ENCODE measurements at regions not wholly inside any gene's neighbourhood (a gene's known extent, or its start where the extent isn't known, plus 50 kb on each side); places are given as distances from the start of the nearest gene placed in this dataset.

DNA sequence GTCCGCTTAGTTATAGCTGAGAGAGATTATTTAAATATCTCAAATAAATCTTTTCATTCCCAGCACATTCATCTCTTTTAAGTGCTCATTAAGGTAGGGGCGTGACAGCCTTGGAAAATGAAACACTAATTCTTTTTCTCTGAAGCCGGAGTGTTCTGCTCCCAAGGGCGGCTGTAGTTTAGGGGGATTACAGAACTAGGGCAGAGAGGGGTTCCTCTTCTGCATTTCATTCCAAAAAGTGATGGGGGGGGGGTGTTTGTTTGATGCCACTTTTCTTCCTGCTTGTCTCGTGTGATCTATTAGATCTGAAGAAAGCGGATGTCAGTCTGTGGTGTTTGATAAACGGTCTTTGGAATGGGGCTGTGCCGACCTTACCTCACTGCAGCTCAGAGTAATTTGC is 506.5 kb upstream of the MGMT start:
- no peak for DNase-seq

GRCh38 chr10:128962182-128962581 is 504.9 kb upstream of the MGMT start:
- no peak for DNase-seq

DNA sequence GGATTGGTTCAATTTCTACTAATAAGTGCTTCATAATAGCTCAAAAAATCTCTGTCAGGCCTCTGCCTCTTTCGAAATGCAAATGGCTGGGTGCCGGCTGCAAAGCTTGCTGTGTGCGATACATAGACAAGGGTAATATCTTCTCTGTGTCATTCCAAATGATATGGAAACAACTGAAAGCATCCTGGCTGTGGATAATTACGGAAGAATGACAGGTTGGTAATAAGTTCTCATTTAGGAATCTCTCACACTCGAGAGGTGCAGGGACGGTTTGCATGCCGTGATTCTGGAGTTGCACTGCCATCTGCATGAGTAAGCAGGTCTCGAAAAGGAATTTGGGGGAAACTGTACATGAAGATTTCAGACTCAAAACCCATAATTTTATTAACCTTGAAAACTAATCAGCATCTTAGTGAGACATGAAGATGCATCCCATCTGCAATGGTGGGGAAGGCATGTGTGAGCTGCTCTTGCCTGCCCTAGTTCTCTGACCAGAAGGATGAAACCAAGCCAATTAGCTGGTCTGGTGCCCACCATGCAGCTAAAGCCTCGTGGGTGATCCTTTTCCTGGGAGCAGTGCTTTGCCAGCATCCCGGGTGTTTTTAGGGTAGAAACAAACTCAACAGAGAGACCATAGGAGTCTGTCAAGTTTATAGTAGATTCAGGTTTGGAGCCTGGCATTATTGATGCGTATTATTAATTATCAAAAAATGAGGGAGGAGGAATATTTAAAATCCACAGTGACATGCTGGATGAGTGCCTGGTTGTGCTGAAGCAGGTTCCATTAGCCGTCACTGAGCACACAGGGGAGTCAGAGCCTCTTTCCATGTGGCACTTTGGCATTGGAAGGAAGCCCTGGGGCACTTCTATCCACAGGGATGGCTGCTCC is 503.6 kb upstream of the MGMT start:
- no peak for DNase-seq

GRCh38 chr10:128964100-128964403 is 503.0 kb upstream of the MGMT start:
- DNase-seq, result no peak

DNA sequence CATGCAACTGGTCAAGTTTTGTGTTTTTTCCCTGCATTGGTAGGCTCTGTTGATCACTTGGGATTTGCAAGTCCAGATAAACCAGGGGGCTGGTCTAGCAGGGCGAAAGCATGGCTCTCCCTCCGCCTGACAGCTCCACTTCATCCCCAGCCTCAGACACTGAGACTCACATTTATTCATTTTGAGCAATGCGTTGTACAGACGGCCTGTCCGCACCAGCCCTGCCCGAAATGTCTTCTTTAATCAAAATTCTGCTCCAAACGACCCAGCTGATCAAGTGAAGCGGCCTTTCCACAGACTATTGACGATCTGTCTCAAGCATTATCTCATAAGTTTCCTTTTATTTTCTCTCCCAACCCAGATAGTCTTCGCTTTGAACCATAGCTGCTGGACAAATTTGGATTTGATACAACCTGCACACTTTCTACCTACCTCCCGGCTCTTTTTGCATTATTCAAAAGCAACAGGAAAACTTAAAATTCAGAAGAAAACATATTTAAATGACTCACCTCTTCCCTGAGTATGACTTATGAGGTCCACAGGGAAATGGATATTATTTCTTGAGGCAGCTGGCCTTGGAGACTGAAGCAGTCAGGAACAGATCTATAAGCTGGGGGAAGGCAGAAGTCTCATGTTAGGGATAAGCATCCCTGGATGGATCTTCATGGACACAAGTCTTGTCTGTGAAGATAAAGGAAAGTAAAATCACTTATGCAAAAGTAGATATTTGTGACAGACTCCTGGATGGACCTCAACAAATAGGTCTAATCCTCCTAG is 498.9 kb upstream of the MGMT start:
- DNase-seq, result no peak

GRCh38 chr10:128969551-128969950 is 497.5 kb upstream of the MGMT start:
- no peak for DNase-seq

GRCh38 chr10:128971374-128972035 is 495.5 kb upstream of the MGMT start:
- DNase-seq, result no peak

- DNase-seq, result no peak
Measured at GRCh38 chr10:128972036-128972405, 495.0 kb upstream of the MGMT start.

GRCh38 chr10:128973221-128973620 is 493.8 kb upstream of the MGMT start:
- DNase-seq, result no peak

GRCh38 chr10:128976856-128977255 is 490.2 kb upstream of the MGMT start:
- DNase-seq, result no peak

- no peak for DNase-seq
Measured at GRCh38 chr10:128978211-128978610, 488.8 kb upstream of the MGMT start.

- DNase-seq, result no peak
Measured at GRCh38 chr10:128979405-128979804, 487.6 kb upstream of the MGMT start.

DNA sequence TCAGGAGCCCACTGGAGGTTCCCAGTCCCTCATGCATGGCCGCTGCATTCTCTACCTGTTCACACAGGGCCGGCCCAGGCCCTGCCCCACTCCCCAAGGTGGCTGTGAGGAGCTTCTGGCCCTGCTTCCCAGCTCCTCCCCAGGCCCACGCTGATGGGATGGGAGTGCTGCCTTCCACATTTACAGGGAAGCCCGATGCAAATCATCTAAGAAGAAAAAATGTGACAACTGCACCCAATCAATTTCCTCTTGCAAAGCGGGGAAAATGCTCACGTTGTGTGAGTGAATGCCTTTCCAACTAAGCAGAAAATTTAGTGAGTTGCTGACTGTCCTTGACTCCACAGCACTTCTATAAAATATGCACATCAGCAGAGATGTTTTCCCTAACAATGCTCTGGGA is 485.8 kb upstream of the MGMT start:
- DNase-seq, result no peak

- no peak for DNase-seq
Measured at GRCh38 chr10:128981881-128982615, 485.0 kb upstream of the MGMT start.

- DNase-seq, result no peak
Measured at GRCh38 chr10:128982616-128982915, 484.5 kb upstream of the MGMT start.

GRCh38 chr10:128985036-128985435 is 482.0 kb upstream of the MGMT start:
- DNase-seq, result no peak

DNA sequence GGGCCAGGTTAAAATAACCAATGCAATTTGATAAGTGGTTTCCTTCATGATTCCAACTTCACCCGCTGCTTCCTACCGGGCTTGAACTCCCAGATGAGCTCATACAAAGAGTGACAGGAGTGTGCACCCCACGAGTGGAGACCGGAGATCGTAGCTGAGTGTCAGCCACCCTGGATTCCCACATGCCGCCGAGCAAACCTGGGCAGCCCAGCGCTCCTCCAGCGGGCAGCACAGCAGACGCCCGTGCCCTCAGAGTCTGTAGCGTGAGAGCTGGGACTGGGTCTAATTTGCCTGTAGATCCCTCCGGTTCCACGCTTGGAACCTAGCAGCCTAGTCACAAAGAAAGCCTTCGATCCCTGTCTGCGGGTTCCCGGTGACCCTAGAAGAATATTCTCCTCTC is 476.1 kb upstream of the MGMT start:
- no peak for DNase-seq

- no peak for DNase-seq
Measured at GRCh38 chr10:128992770-128993169, 474.3 kb upstream of the MGMT start.

GRCh38 chr10:128993443-128993842 is 473.6 kb upstream of the MGMT start:
- no peak for DNase-seq

DNA sequence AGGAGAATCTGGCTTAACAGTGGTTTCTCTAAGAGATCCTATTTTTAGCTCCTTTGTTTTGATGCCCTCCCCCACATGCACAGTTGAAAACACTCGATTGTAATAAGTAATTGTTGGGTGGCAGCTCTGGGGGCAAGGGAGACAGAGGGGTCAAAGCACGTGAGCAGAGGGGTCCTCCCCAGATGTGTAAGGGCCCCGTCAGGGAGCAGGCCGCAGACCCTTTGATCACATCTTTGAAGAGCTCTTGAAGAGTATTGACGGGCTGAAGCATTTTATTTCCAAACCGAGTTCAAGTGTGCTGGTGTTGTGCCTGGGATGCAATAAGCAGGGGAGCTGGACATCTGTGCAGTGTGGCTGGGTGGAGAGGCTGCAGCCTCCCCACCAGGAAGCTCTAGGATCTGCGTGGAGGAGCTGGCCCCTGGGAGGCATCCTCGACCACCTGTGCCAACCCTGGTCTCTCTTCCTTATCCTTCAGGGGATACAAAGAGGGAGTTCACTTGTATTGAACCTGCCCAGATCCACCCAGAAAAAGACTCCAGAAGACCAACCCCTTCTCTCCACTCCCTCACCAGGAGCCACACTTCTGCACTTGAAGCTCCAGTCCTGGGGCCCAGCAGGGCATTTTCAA is 473.0 kb upstream of the MGMT start:
- DNase-seq, result no peak

DNA sequence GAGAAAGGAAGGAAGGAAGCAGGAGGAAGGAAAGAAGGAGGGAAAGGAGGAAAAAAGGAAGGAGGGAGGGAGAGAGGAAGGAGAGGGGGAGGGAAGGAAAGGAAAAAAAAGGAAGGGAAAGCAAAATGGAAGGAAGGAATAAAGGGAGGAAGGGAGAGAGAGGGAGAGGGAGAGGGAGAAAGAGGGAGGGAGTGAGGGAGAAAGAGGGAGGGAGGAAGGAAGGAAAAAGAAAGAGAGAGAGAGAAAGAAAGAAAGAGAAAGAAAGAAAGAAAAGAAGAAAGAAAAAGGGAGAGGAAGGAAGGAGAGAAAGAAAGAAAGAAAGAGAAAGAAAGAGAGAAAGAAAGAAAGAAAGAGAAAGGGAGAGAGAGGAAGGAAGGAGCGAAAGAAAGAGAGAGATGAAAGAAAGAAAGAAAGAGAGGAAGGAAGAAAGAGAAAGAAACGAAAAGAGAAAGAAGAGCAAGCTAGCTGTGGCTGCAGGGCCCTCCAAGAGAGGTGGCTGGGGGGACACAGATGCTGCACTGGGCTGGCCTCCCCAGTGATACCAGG is 472.4 kb upstream of the MGMT start:
- DNase-seq, result no peak

GRCh38 chr10:128995676-128996075 is 471.4 kb upstream of the MGMT start:
- DNase-seq, result no peak

DNA sequence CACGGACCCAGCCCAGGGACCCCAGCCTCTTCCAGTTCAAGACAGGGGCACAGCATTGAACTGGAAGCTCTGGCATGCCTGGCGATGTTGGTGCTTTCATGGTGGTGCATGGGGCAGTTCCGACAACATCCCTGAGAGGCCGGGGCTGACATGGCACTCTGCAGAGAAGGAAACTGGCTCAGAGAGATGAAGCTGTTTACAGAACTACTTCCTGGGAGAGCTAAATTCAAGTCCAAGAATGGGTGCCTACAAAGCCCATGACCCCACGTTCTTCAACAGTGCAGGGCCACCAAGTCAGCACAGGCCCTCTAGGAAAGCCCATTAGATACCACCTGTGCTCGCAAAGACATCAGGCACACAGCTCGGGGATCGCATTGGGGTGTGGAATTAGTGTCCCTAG is 470.9 kb upstream of the MGMT start:
- DNase-seq, result no peak

Measured in activated CD8-positive, alpha-beta memory T cell treated with anti-CD3 and anti-CD28 coated beads, Interleukin-2, amount 50 U/mL, for 48 hours (primary cell).